ENCODE measurements at regions not wholly inside any gene's neighbourhood (a gene's known extent, or its start where the extent isn't known, plus 50 kb on each side); places are given as distances from the start of the nearest gene placed in this dataset.

DNA sequence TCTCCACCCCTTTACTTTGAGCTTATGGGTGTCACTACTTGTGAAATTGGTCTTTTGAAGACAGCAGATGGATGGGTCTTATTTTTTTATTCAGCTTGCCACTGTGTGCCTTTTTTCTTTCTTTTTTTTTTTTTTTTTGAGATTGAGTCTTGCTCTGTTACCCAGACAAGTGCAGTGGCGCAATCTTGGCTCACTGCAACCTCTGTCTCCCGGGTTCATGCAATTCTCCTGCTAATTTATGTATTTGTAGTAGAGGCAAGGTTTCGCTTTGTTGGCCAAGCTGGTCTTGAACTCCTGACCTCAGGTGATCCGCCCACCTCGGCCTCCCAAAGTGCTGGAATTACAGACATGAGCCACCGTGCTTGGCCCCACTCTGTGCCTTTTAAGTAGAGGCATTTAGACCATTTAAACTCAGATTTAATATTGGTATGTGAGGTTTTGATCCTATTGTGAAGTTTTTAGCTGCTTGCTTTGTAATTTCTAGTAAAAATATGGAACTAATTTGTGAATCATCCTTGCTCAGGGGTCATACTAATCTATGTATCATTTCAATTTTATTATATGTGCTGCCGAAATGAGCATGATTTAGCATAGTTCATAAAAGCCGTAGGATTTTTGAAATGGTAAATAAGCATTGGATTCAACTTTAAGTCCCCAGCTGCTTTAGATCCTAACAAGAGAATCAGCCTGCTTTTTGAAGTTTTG, 584.5 kb downstream of the SLITRK1 start:
- no peaks in the 10 kb centered on the region for H3K4me1 ChIP-seq
- no peak for ATAC-seq
- POLR2A ChIA-PET: no interaction called here
- FAIRE-seq: no peak
- no peak for TF ChIP-seq PHF8 (IDR thresholded peaks at IDR 0.05; ENCODE audit: borderline replicate concordance, low read depth)
- no peak for TF ChIP-seq ZSCAN20 (CRISPR knock-in tag; IDR thresholded peaks at IDR 0.05)
- TF ChIP-seq FOSL2 (IDR thresholded peaks at IDR 0.05): no peak
- no peak for TF ChIP-seq FOSL2 (CRISPR knock-in tag; IDR thresholded peaks at IDR 0.05)
- TF ChIP-seq BHLHE40 (IDR thresholded peaks at IDR 0.05; ENCODE audit: low read depth, low read length): no peak
- TF ChIP-seq HDAC2 (IDR thresholded peaks at IDR 0.05): no peak
- TF ChIP-seq MAZ (IDR thresholded peaks at IDR 0.05; ENCODE audit: borderline replicate concordance, low read depth, low read length): no peak
- no peak for TF ChIP-seq MAFK (IDR thresholded peaks at IDR 0.05; ENCODE audit: partially characterized antibody)
- TF ChIP-seq, protein P1, sequence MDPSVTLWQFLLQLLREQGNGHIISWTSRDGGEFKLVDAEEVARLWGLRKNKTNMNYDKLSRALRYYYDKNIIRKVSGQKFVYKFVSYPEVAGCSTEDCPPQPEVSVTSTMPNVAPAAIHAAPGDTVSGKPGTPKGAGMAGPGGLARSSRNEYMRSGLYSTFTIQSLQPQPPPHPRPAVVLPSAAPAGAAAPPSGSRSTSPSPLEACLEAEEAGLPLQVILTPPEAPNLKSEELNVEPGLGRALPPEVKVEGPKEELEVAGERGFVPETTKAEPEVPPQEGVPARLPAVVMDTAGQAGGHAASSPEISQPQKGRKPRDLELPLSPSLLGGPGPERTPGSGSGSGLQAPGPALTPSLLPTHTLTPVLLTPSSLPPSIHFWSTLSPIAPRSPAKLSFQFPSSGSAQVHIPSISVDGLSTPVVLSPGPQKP (IDR thresholded peaks at IDR 0.05; ENCODE audit: low read depth, low read length): no peak
- no peak for TF ChIP-seq RAD21 (conservative IDR thresholded peaks at IDR 0.05 in 1 of 2, IDR thresholded peaks at IDR 0.05 in 1 of 2)
- TF ChIP-seq RNF2 (IDR thresholded peaks at IDR 0.05; ENCODE audit: borderline replicate concordance, low read depth): no peak
- DNase-seq (ENCODE audit: low read depth in 1 of 2, low spot score in 1 of 2): no peak
- CTCF ChIA-PET: interaction anchor here (0.7 kb wide), 1 partner anchor 30 kb away, joined by 3 read pairs; no protein-coding TSS in a partner anchor
- no peaks in the 10 kb centered on the region for H3K9me3 ChIP-seq
- H3K4me2 ChIP-seq: no peak overlapping the region
- no peak overlapping the region for H3K27ac ChIP-seq
- no peak overlapping the region for H3K4me3 ChIP-seq
- 34% methylated on average over 8 of the region's 8 CpGs for WGBS (ENCODE audit: missing lambda C conversion rate)

DNA sequence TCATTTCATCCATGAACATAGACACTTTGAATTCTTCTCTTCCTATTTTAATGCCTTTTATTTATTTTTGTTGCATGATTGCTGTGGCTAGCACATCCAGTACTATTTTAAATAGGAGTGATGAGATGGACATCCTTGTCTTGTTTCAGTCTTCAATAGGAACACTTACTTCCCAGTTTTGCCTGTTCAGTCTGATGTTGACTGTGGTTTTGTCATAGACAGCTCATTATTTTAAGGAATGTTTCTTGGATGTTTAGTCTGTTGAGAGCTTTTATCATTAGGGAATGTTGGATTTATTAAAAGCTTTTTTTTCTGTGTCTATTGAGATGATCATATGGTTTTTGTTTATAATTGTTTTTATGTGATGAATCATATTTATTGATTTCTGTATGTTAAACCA, 586.6 kb downstream of the SLITRK1 start:
- FAIRE-seq: no peak
- no peak for ATAC-seq

DNA sequence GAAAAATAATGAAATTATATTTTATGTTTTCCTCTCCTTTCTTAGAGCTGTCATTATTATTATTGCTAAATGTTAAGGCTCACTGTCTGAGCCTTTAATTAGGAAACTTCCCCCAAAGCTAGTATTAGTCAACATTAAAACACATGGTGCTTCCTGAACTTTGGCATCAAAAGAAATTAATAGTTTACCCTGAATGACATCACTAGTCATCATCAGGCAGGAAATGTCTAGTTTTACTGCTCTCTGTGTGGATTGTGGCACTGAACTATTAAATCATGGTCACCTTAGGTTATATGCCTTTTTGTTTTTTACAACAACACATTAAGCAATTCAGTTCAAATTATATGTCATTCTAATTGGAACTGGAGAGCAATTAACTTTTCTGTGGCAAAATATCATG, 595.5 kb downstream of the SLITRK1 start:
- ChIA-PET POLR2A (no interaction called here), CTCF (no interaction called here)
- ATAC-seq (no peak), DNase-seq (ENCODE audit: low read depth in 1 of 2, low spot score in 1 of 2) (peak in 1 of 2 experiments; percentile 6), FAIRE-seq (no peak)
- no peaks in the 10 kb centered on the region for H3K4me1 ChIP-seq
- H3K4me2 ChIP-seq: no peak overlapping the region
- no peak overlapping the region for H3K4me3 ChIP-seq
- TF ChIP-seq, protein P2, sequence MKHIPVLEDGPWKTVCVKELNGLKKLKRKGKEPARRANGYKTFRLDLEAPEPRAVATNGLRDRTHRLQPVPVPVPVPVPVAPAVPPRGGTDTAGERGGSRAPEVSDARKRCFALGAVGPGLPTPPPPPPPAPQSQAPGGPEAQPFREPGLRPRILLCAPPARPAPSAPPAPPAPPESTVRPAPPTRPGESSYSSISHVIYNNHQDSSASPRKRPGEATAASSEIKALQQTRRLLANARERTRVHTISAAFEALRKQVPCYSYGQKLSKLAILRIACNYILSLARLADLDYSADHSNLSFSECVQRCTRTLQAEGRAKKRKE (CRISPR knock-in tag; IDR thresholded peaks at IDR 0.05; ENCODE audit: low read depth): no peak
- TF ChIP-seq POLR2AphosphoS2 (conservative IDR thresholded peaks at IDR 0.05; ENCODE audit: low read length) (no peak), CHD2 (IDR thresholded peaks at IDR 0.05; ENCODE audit: low read length, partially characterized antibody) (no peak), JUN (IDR thresholded peaks at IDR 0.05) (no peak), FOSL2 (IDR thresholded peaks at IDR 0.05) (no peak), FOSL2 (CRISPR knock-in tag; IDR thresholded peaks at IDR 0.05) (no peak), EHMT2 (IDR thresholded peaks at IDR 0.05; ENCODE audit: low read depth) (no peak)
- TF ChIP-seq, protein P3, sequence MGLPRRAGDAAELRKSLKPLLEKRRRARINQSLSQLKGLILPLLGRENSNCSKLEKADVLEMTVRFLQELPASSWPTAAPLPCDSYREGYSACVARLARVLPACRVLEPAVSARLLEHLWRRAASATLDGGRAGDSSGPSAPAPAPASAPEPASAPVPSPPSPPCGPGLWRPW (IDR thresholded peaks at IDR 0.05): no peak
- TF ChIP-seq, protein P4, sequence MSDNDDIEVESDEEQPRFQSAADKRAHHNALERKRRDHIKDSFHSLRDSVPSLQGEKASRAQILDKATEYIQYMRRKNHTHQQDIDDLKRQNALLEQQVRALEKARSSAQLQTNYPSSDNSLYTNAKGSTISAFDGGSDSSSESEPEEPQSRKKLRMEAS (IDR thresholded peaks at IDR 0.05): no peak
- no peaks in the 10 kb centered on the region for H3K9me3 ChIP-seq
- H3K27ac ChIP-seq: no peak overlapping the region

More for the DNA sequence above, 586.6 kb downstream of the SLITRK1 start:
- Histone ChIP-seq H3K4me3 (no peak overlapping the region), H3K9me3 (no peaks in the 10 kb centered on the region), H3K27ac (no peak overlapping the region), H3K4me2 (no peak overlapping the region), H3K4me1 (no peaks in the 10 kb centered on the region)
- no peak for DNase-seq (ENCODE audit: low read depth in 1 of 2, low spot score in 1 of 2)
- CTCF ChIA-PET: no interaction called here
- no peak for TF ChIP-seq HOXB5 (CRISPR knock-in tag; IDR thresholded peaks at IDR 0.05)
- TF ChIP-seq ZSCAN20 (CRISPR knock-in tag; IDR thresholded peaks at IDR 0.05): no peak
- TF ChIP-seq RNF2 (IDR thresholded peaks at IDR 0.05; ENCODE audit: borderline replicate concordance, low read depth): no peak
- TF ChIP-seq, protein P5, sequence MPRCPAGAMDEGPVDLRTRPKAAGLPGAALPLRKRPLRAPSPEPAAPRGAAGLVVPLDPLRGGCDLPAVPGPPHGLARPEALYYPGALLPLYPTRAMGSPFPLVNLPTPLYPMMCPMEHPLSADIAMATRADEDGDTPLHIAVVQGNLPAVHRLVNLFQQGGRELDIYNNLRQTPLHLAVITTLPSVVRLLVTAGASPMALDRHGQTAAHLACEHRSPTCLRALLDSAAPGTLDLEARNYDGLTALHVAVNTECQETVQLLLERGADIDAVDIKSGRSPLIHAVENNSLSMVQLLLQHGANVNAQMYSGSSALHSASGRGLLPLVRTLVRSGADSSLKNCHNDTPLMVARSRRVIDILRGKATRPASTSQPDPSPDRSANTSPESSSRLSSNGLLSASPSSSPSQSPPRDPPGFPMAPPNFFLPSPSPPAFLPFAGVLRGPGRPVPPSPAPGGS (IDR thresholded peaks at IDR 0.05): no peak
- no peak for TF ChIP-seq FOSB (CRISPR knock-in tag; IDR thresholded peaks at IDR 0.05)
- no peak for TF ChIP-seq CBX8 (IDR thresholded peaks at IDR 0.05)
- no peak for TF ChIP-seq JUNB (IDR thresholded peaks at IDR 0.05)
- TF ChIP-seq ZNF302 (CRISPR knock-in tag; IDR thresholded peaks at IDR 0.05): no peak
- TF ChIP-seq CEBPB (IDR thresholded peaks at IDR 0.05): no peak
- TF ChIP-seq NR3C1 (IDR thresholded peaks at IDR 0.05): no peak
- no peak for TF ChIP-seq RAD21 (conservative IDR thresholded peaks at IDR 0.05 in 1 of 2, IDR thresholded peaks at IDR 0.05 in 1 of 2)
- no peak for TF ChIP-seq PHF8 (IDR thresholded peaks at IDR 0.05; ENCODE audit: borderline replicate concordance, low read depth)
- TF ChIP-seq EHF (CRISPR knock-in tag; IDR thresholded peaks at IDR 0.05): no peak
- no peak for TF ChIP-seq POLR2A (IDR thresholded peaks at IDR 0.05; ENCODE audit: low read length)
- no peak for TF ChIP-seq HOXB13 (CRISPR knock-in tag; IDR thresholded peaks at IDR 0.05; ENCODE audit: low read depth)
- no peak for TF ChIP-seq KDM5A (IDR thresholded peaks at IDR 0.05)
- no peak for TF ChIP-seq MYC (IDR thresholded peaks at IDR 0.05; ENCODE audit: borderline replicate concordance, low read length)
- POLR2A ChIA-PET: no interaction called here

Data from A549 (cell line).